ENCODE measurements at regions not wholly inside any gene's neighbourhood (a gene's known extent, or its start where the extent isn't known, plus 50 kb on each side); places are given as distances from the start of the nearest gene placed in this dataset.

DNA sequence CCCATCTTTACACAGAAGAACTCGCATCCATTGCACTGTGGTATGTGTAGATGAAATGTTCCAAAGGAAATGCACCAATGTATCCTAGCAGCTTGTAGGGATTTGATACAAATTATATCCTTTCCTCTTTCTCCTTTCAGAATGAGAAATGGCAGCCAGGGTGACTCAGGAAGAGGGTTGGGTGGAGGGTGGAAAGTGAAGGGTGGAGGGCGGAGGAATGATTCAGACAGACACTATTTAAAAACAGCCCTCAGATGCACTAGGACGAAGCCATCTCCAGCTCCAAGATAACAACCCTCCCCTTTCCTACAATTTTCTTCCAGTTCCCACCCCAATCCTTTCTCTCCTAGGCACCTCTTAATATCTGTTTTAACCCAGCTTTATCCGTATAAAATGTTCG, 96.2 kb upstream of the STK39 start:
- ChIA-PET CTCF (interaction anchor here (1.6 to 5.1 kb wide), 4 partner anchors 14 to 413 kb away, joined by 3 to 63 read pairs (median 4); no protein-coding TSS in a partner anchor), POLR2A (interaction anchor here (1.0 kb wide), 1 partner anchor 13 kb away, joined by 3 read pairs; no protein-coding TSS in a partner anchor)
- H3K27ac Mint-ChIP-seq = no peak overlapping the region
- no peaks in the 10 kb centered on the region for H3K9me3 Mint-ChIP-seq
- intact Hi-C loops (cut with micrococcal nuclease) = loop anchor here (10.0 kb wide), 1 partner anchor 151 kb away; no protein-coding TSS in a partner anchor
- H3K4me3 Mint-ChIP-seq = no peak overlapping the region
- no peaks in the 10 kb centered on the region for H3K36me3 Mint-ChIP-seq
- peaks cover 4% of the 10 kb centered on the region for H3K4me1 Mint-ChIP-seq (ENCODE audit: low read depth)
- peaks cover 3% of the 10 kb centered on the region for H3K27me3 Mint-ChIP-seq
- DNase-seq = no peak

DNA sequence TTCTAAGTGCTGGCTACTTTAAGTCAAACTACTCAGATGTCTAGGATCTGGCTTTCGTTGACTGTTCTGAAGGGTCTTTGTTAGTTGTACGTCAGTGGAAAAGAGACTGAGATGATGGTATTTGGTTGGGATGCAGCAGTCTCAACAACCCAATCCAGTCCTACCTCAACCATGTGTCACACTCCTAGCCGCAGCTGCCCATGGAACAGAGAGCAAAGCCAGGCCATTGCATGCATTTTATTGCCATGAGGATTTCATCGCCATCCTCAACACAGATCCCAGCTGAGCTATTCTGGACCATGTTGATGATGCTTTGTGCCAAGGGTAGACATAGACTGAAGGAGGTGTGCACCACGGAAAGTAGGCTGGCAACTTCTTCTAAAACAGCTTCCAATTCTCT, 97.3 kb upstream of the STK39 start:
- intact Hi-C loops (cut with micrococcal nuclease) = loop anchor here (5.0 to 10.0 kb wide), 3 partner anchors 88 to 343 kb away; no protein-coding TSS in a partner anchor
- H3K36me3 Mint-ChIP-seq = no peaks in the 10 kb centered on the region
- no peak overlapping the region for H3K27ac Mint-ChIP-seq
- no peaks in the 10 kb centered on the region for H3K9me3 Mint-ChIP-seq
- ChIA-PET CTCF (interaction anchor here (0.6 to 5.1 kb wide), 10 partner anchors 8 to 576 kb away, joined by 3 to 63 read pairs (median 4); no protein-coding TSS in a partner anchor), POLR2A (no interaction called here)
- H3K4me1 Mint-ChIP-seq (ENCODE audit: low read depth) = peaks cover 4% of the 10 kb centered on the region
- peaks cover 3% of the 10 kb centered on the region for H3K27me3 Mint-ChIP-seq
- DNase-seq = no peak
- H3K4me3 Mint-ChIP-seq = no peak overlapping the region

DNA sequence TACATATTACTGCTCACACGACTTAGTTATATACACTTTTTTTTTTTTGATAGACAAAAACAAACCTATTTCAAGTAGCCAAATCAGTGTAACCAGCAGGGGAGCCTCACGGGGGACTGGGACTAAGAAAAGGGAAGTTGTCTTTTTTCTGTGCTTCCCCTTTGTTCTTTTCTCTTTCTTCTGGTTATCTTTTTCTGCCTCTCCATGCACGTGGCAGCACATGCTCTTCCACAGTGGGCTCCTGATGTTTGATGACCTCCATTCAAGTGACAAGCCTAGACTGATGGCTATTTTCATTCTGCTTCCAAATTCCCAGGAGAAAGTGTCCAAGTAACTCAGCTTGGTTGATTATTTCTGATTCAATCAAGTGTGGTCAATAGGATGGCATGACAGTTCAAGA, 98.2 kb upstream of the STK39 start:
- Mint-ChIP-seq H3K36me3 (no peaks in the 10 kb centered on the region), H3K27ac (no peak overlapping the region)
- POLR2A ChIA-PET = no interaction called here

DNA sequence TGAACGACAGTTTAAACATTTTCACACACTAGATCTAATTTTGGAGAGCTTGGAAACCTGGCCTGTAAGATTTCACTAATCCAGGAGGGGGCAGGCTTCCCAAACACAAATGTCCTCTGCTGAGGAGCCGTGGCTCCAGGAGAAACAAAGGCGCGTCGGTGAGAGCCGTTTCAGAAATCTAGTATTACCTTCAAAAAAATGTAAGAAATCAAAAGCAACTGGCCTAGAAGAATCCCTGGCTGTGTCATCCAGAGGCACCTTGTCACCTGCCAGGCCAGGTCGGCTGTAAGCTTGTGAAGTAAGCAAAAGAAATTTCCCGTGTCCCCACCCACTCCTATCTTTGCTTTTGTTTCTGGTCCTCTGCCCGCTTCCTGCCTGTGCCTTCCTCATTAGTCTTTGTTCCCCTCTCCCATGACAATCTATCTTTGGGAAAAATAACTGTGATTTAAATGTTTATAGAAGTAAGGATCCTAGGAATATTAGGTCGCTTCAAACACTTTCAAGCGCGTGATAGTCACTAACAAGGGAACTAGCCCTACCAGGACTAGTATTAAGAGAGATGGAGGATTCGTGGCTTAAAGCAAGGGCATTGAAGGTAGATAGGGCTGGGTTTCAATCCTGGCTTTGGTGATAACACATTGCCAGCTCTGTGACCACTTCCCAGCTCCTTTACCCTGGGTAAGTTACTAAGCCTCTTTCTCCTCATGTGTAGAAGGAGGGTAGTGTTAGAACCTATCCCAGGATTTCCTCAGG, 99.5 kb upstream of the STK39 start:
- no peaks in the 10 kb centered on the region for H3K36me3 Mint-ChIP-seq
- ChIA-PET POLR2A (interaction anchor here (1.0 kb wide), 1 partner anchor 427 kb away, joined by 3 read pairs; no protein-coding TSS in a partner anchor), CTCF (interaction anchor here (0.6 to 5.1 kb wide), 49 partner anchors 9 to 576 kb away, joined by 3 to 63 read pairs (median 4); no protein-coding TSS in a partner anchor)
- H3K9me3 Mint-ChIP-seq = no peaks in the 10 kb centered on the region
- peaks cover 4% of the 10 kb centered on the region for H3K4me1 Mint-ChIP-seq (ENCODE audit: low read depth)
- peak overlapping the region; percentile 75 for H3K4me3 Mint-ChIP-seq
- peak; percentile 79 for DNase-seq
- H3K27me3 Mint-ChIP-seq = peaks cover 3% of the 10 kb centered on the region
- no peak overlapping the region for H3K27ac Mint-ChIP-seq
- intact Hi-C loops (cut with micrococcal nuclease) = loop anchor here (1.0 to 10.0 kb wide), 7 partner anchors 85 to 573 kb away; no protein-coding TSS in a partner anchor

More for the DNA sequence above, 98.2 kb upstream of the STK39 start:
- intact Hi-C loops (cut with micrococcal nuclease) = loop anchor here (5.0 to 10.0 kb wide), 3 partner anchors 87 to 342 kb away; no protein-coding TSS in a partner anchor
- peaks cover 3% of the 10 kb centered on the region for H3K27me3 Mint-ChIP-seq
- peaks cover 4% of the 10 kb centered on the region for H3K4me1 Mint-ChIP-seq (ENCODE audit: low read depth)
- no peaks in the 10 kb centered on the region for H3K9me3 Mint-ChIP-seq
- no peak for DNase-seq
- CTCF ChIA-PET = interaction anchor here (1.2 to 5.1 kb wide), 7 partner anchors 9 to 575 kb away, joined by 3 to 63 read pairs (median 10); no protein-coding TSS in a partner anchor
- H3K4me3 Mint-ChIP-seq = no peak overlapping the region

DNA sequence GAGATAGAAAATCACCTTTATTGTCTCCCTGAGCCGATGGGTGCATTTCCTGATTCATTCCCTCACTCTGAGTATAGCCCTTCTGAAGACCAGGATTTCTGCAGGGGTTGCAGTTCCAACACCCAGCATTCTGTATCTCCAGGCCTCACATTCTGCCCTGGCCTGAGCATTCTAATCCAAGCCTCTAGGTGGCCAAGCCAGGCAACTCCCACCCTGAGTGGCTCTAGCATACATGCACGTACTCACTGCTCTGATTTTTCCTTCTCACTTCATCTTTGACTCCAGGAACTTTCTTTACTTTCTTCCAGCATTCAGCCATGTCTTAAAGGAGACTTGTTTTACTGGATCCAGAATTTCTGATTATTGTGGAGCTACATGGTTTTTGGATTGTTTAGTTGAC, 100.7 kb upstream of the STK39 start:
- peak; percentile 18 for DNase-seq
- Mint-ChIP-seq H3K27me3 (peaks cover 3% of the 10 kb centered on the region), H3K4me3 (no peak overlapping the region), H3K27ac (no peak overlapping the region), H3K9me3 (peaks cover 1% of the 10 kb centered on the region), H3K36me3 (no peaks in the 10 kb centered on the region), H3K4me1 (ENCODE audit: low read depth) (peaks cover 4% of the 10 kb centered on the region)
- POLR2A ChIA-PET = no interaction called here
- CTCF ChIA-PET = interaction anchor here (0.9 to 4.5 kb wide), 7 partner anchors 146 to 573 kb away, joined by 4 to 37 read pairs (median 6); no protein-coding TSS in a partner anchor
- intact Hi-C loops (cut with micrococcal nuclease) = loop anchor here (5.0 to 10.0 kb wide), 3 partner anchors 84 to 339 kb away; no protein-coding TSS in a partner anchor

DNA sequence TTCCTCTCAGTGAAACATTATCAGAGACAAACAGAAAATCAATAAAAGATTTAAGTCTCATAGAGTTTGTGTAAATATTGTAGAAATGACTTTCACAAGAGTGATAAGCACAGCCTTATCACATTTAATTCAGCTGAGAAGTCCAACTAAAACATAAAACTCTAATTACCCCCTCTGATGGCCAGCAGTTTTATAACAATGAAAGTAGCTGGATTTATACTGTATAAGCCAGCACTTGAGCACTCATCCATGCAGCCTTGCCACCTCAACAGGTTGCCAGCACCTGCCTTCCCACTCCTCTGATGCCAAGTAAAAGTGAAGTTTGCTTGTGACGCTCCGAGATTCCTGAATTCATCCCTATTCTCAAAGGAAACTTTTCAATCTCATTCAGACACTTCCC, 103.0 kb upstream of the STK39 start:
- peaks cover 6% of the 10 kb centered on the region for H3K4me1 Mint-ChIP-seq (ENCODE audit: low read depth)
- CTCF ChIA-PET = no interaction called here

DNA sequence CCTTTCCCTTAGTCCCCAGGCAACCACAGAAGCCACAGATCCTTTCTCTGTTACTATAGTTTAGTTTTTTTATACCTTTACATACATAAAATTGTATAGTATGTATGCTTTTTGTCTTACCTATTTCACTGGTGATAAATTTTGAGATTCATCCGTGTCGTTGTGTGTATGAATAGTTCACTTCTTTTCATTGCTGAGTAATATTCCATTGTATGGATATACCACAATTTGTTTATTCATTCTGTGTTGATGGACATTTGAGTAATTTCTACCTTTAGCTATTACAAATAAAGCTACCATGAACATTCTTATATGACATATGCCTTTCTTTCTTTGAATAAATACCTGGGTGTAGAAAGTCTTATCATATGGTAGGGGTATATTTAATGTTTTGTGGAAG, 102.8 kb upstream of the CERS6 start:
- H3K36me3 Mint-ChIP-seq = no peaks in the 10 kb centered on the region
- CTCF ChIA-PET = interaction anchor here (1.0 to 1.1 kb wide), 2 partner anchors 10 to 16 kb away, joined by 3 to 4 read pairs; no protein-coding TSS in a partner anchor
- no peak for DNase-seq
- POLR2A ChIA-PET = no interaction called here
- peak overlapping the region; percentile 12 for H3K27ac Mint-ChIP-seq
- peaks cover 9% of the 10 kb centered on the region for H3K9me3 Mint-ChIP-seq
- peaks cover 8% of the 10 kb centered on the region for H3K4me1 Mint-ChIP-seq (ENCODE audit: low read depth)
- no peak overlapping the region for H3K4me3 Mint-ChIP-seq
- intact Hi-C loops (cut with micrococcal nuclease) = no loop called here
- no peaks in the 10 kb centered on the region for H3K27me3 Mint-ChIP-seq

More for the DNA sequence above, 103.0 kb upstream of the STK39 start:
- Mint-ChIP-seq H3K27me3 (peaks cover 2% of the 10 kb centered on the region), H3K36me3 (no peaks in the 10 kb centered on the region), H3K9me3 (peaks cover 9% of the 10 kb centered on the region), H3K27ac (no peak overlapping the region), H3K4me3 (no peak overlapping the region)
- no peak for DNase-seq
- POLR2A ChIA-PET = no interaction called here
- intact Hi-C loops (cut with micrococcal nuclease) = no loop called here

DNA sequence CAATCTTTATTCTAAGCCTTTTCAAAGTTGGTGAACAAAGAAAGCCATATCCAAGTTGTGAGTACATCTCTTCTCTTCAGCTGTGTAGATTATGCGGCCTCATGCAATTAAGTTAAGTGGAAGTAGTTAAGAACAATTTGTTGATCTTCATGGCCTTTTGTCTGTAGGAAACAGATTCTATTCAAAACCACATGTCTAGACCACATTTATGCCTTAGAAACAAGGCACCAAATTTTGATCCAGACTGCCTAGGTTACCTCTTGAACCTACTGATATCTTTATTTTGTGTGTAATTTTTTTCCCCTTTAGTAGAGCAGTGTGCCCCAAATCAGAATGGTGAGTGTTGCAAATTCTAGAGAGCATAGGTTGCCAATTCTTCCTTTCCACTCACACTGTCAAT, 101.6 kb upstream of the CERS6 start:
- no peak for DNase-seq
- intact Hi-C loops (cut with micrococcal nuclease) = no loop called here
- CTCF ChIA-PET = no interaction called here
- Mint-ChIP-seq H3K27me3 (no peaks in the 10 kb centered on the region), H3K36me3 (no peaks in the 10 kb centered on the region), H3K27ac (no peak overlapping the region), H3K9me3 (peaks cover 9% of the 10 kb centered on the region), H3K4me3 (no peak overlapping the region), H3K4me1 (ENCODE audit: low read depth) (peaks cover 14% of the 10 kb centered on the region)
- POLR2A ChIA-PET = no interaction called here

DNA sequence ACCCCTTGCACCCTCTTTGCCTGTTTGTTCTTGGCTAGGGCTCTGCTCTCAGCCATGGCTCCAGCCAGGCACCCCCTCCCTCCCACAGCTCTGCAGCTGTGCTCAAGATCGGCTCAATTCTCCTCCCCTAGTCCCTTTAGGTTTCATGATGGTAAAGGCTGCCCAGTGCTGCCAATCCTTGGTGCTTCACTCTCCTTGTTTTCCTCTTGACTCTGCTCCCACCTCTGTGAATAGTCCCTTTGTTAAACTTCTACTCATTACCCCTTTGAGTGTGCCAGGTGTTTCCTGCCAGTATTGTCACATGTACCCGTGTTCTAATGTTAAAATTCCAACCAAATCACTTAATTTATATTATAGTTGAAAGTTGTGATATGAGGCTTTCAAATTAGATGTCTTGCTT, 101.0 kb upstream of the CERS6 start:
- CTCF ChIA-PET = no interaction called here
- intact Hi-C loops (cut with micrococcal nuclease) = no loop called here
- H3K27me3 Mint-ChIP-seq = no peaks in the 10 kb centered on the region
- no peak overlapping the region for H3K27ac Mint-ChIP-seq
- POLR2A ChIA-PET = no interaction called here
- peaks cover 14% of the 10 kb centered on the region for H3K4me1 Mint-ChIP-seq (ENCODE audit: low read depth)
- H3K36me3 Mint-ChIP-seq = no peaks in the 10 kb centered on the region
- no peak overlapping the region for H3K4me3 Mint-ChIP-seq
- H3K9me3 Mint-ChIP-seq = peaks cover 9% of the 10 kb centered on the region
- DNase-seq = no peak

DNA sequence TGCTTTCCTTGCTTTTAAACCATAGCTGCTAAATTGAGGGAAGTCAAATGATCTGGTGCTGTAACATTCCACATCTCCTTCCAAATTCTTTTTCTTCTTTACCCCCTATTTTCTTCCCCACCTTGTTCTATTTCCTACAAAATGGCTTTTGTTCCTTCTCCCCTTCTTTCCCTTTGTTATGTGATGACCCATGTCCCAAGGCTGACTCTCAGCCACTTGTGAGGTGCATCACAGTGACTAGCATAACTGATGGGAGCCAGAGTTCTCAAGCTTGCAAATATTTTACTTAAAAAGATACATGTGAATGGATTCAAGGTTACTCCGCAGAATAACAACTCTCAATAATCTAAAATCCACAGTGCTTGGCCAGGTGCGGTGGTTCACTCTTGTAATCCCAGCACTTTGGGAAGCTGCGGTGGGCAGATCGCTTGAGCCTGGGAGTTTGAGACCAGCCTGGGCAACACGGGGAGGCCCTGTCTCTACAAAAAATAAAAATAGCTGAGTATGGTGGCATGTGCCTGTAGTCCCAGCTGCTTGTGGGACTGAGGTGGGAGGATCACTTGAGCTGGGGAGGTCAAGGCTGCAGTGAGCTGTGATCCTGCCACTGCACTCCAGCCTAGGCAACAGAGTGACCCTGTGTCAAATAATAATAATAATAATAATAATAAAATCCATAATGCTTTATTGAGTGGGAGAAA, 100.1 kb upstream of the CERS6 start:
- H3K4me3 Mint-ChIP-seq = no peak overlapping the region
- peaks cover 14% of the 10 kb centered on the region for H3K4me1 Mint-ChIP-seq (ENCODE audit: low read depth)
- H3K27ac Mint-ChIP-seq = no peak overlapping the region
- ChIA-PET CTCF (interaction anchor here (0.6 to 2.7 kb wide), 3 partner anchors 9 to 403 kb away, joined by 3 to 6 read pairs (median 4); no protein-coding TSS in a partner anchor), POLR2A (interaction anchor here (0.9 kb wide), 1 partner anchor 13 kb away, joined by 3 read pairs; no protein-coding TSS in a partner anchor)
- DNase-seq = no peak
- H3K36me3 Mint-ChIP-seq = no peaks in the 10 kb centered on the region
- no peaks in the 10 kb centered on the region for H3K27me3 Mint-ChIP-seq
- intact Hi-C loops (cut with micrococcal nuclease) = no loop called here
- peaks cover 9% of the 10 kb centered on the region for H3K9me3 Mint-ChIP-seq

DNA sequence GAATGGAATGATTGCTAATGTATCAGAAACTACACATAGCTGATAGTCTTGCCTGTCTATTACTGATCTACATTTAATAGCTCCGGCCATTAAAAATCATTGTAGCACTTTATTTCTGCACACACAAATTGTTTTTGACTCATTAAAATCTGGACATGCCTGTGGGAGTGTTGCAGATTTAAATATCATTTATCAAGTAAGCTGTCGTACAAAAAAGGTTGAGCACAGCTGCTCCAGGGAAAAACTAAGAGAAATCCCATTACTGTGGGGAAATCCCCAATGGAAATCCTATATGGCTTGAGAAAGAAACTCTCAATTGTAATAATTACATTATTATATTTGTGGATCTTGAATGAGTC, 99.6 kb upstream of the CERS6 start:
- DNase-seq = no peak
- Mint-ChIP-seq H3K36me3 (no peaks in the 10 kb centered on the region), H3K4me1 (ENCODE audit: low read depth) (peaks cover 14% of the 10 kb centered on the region), H3K4me3 (no peak overlapping the region), H3K27me3 (no peaks in the 10 kb centered on the region), H3K9me3 (peaks cover 9% of the 10 kb centered on the region), H3K27ac (no peak overlapping the region)
- POLR2A ChIA-PET = interaction anchor here (0.9 kb wide), 1 partner anchor 13 kb away, joined by 3 read pairs; no protein-coding TSS in a partner anchor
- CTCF ChIA-PET = interaction anchor here (0.6 to 2.7 kb wide), 3 partner anchors 10 to 403 kb away, joined by 3 to 6 read pairs (median 4); no protein-coding TSS in a partner anchor
- intact Hi-C loops (cut with micrococcal nuclease) = no loop called here
